ENCODE measurements at regions not wholly inside any gene's neighbourhood (a gene's known extent, or its start where the extent isn't known, plus 50 kb on each side); places are given as distances from the start of the nearest gene placed in this dataset.

DNA sequence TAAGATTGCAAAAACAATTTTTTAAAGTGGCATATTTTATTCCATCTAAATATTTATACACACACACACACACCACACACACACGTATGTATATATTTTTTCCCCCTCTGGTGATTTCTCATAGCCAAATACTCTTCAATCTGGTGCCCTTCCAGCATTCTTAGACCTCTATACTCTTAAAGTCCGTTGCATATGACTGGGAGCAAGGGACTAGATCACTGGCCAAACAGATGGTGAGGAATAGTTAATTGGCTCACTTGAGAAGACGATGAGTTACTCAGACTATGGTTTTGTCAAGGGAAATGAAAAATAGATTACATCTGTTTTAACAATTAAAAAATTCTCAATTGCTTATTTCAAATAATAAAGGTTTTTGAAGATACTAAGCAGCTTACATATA is 512.5 kb upstream of the LRRTM4 start:
- DNase-seq, result no peak

DNA sequence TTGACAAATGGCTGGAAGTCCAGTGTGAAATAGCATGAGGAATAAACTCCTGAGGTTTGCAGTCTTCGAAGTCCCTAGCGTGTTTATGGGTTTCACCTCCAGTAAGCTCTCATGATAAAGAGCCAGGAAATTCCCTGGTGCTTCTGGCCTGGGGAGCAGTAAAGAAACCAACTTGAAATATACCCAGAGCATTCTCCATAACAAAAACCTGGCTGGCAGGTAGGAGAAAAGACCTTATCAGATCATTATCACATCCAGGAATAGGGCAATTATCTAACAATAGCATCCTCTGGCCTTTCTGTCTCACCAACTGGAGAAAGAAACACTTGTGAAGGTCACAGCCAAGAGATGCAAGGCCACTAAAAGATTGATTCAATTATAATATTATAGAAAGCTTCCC is 513.6 kb upstream of the LRRTM4 start:
- DNase-seq, result no peak

GRCh38 chr2:78051480-78051879 is 529.3 kb upstream of the LRRTM4 start:
- no peak for DNase-seq

DNA sequence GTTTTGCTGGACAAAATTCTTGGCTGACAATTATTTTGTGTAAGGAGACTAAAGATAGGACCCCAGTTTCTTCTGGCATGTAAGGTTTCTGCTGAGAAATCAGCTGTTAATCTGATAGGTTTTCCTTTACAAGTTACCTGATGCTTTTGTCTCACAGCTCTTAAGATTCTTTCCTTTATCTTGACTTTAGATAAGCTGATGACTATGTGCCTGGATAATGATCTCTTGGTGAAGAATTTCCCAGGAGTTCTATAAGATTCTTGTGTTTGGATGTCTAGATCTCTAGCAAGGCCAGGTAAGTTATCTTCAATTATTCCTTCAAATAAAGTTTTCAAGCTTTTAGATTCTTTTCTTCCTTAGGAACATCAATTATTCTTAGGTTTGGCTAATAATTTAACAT is 534.8 kb upstream of the LRRTM4 start:
- DNase-seq, result no peak

DNA sequence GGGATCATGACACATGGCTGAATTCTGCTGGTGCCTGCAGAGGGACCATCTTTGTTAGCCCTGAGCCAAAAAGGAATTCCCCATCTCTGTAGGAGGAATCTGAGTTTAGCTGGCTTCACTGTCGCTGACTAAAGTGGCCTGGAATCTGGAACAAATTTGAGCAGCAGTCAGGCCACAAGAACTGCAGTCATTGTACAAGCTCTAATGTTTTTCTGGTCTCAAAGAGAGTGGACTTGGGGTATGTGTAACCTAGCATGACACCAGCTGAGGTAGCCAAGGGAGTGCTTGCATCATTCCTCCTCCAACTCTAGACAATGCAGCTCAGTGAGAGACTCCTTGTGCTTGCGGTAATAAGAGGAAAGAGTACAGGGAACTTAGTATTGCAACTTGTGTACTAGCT is 539.1 kb upstream of the LRRTM4 start:
- DNase-seq, result no peak

GRCh38 chr2:78061732-78062131 is 539.6 kb upstream of the LRRTM4 start:
- DNase-seq, result no peak

- no peak for DNase-seq
Observed at GRCh38 chr2:78063246-78064020, 541.3 kb upstream of the LRRTM4 start.

- DNase-seq, result no peak
Observed at GRCh38 chr2:78065366-78065765, 543.2 kb upstream of the LRRTM4 start.

- no peak for DNase-seq
Observed at GRCh38 chr2:78068808-78069207, 546.6 kb upstream of the LRRTM4 start.

DNA sequence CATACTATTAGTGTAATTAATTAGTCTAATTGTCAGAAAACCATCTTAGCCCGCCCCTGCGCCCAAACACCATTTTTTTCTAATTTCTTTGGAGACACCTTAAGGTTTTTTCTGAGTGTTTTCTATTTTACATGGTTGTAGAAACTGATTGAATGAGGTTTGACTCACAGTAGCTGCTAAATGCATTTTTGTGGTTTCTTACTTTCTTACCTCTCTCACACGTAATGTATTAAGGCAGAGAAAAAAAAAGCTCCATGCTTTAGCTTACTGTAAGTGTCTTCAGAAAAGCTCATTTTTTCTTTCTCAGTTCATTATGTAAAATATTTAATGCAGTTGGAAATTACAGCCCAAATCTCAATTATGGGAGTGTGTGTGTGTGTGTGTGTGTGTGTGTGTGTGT is 548.5 kb upstream of the LRRTM4 start:
- no peak for DNase-seq

DNA sequence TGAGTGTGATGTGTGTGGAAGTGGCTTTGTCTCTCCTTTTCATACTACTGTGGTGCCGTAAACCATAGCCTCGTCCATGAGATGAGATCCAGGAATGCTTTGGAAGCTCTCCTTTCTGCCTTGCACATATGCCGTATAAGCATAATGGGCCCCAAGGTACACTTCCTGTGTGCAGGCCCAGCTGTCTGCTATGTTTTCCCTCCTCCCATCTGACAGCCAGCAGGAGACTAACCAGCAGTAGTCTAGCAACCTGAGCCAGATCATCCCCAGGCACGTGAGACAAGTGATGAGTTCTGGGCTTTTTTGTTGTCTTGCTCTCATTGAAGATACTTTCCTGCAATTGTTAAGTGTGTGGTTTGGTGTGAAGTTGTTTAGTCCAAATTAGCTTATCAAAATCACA is 555.5 kb upstream of the LRRTM4 start:
- no peak for DNase-seq

GRCh38 chr2:78082555-78082954 is 560.4 kb upstream of the LRRTM4 start:
- no peak for DNase-seq

DNA sequence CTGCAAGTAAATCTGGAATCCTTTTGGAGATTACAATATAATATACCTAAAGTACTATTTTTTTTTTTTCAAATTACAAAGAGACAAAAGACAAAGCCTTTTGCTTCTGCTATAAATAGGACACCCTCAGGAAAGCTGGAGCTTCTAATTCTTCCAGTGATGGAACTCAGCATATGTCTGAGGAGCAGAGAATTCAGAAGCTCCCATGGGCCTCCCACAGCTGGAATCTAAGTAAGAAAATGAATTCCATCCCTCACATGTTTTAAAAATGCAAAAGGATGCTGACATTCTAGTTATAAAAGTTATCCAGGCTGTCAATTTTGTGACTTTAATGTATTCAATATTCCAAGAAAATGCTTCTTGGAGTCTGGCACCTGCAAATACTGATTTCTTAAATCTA is 571.3 kb upstream of the LRRTM4 start:
- DNase-seq, result no peak

GRCh38 chr2:78109272-78109671 is 587.1 kb upstream of the LRRTM4 start:
- no peak for DNase-seq

GRCh38 chr2:78115291-78115690 is 593.1 kb upstream of the LRRTM4 start:
- DNase-seq, result no peak

- DNase-seq, result no peak
Observed at GRCh38 chr2:78118037-78118436, 595.9 kb upstream of the LRRTM4 start.

- DNase-seq, result no peak
Observed at GRCh38 chr2:78120275-78120674, 598.1 kb upstream of the LRRTM4 start.

DNA sequence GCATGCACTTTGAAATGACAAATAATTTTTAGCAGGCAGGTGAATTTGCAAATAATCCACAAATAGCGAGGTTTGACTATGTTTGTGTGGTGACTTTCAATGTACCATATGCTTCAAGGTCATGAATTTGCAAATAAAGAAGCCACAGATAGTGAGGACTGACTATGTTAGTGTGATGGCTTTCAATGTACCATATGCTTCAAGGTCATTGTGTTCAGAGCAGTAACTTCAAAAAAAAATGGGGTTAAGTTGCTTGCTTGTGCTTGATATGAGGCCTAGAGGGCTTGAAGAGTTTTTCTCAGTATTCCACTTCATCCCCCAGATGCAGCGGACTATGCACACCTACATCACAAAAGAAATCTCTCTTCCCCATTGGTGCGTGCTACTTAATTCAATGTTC is 602.9 kb upstream of the LRRTM4 start:
- DNase-seq, result no peak

GRCh38 chr2:78127424-78127823 is 605.2 kb upstream of the LRRTM4 start:
- DNase-seq, result no peak

GRCh38 chr2:78132391-78133370 is 610.5 kb upstream of the LRRTM4 start:
- DNase-seq, result no peak

DNA sequence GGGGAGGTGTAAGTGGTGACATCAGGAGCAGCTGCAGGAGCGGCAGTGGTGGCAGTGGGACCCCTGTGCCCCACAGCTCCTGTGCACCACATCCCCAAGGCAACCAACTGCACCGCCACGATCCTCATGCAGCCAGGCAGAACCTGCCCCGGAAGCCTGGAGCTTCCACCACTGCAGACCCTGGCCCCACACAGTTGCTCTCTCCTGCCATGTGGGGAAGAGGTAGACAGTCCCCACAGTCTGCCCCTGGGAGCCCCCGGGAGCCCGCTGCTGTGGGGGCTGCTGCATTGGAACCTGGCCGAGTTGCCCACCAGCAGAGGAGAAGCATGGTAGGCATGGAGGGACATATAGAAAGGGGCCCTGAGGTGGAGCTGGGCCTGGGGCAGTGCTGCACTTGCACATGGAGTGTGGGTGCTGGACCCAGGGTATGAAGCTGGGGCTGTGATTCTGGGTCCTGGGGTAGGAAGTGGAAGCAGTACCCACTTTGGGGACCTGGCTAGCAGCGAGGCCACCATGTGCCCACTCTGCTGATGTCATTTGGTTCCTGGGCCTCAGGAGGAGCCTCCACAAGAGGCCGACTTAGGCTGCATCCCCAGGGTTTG is 623.3 kb upstream of the LRRTM4 start:
- DNase-seq, result no peak

DNA sequence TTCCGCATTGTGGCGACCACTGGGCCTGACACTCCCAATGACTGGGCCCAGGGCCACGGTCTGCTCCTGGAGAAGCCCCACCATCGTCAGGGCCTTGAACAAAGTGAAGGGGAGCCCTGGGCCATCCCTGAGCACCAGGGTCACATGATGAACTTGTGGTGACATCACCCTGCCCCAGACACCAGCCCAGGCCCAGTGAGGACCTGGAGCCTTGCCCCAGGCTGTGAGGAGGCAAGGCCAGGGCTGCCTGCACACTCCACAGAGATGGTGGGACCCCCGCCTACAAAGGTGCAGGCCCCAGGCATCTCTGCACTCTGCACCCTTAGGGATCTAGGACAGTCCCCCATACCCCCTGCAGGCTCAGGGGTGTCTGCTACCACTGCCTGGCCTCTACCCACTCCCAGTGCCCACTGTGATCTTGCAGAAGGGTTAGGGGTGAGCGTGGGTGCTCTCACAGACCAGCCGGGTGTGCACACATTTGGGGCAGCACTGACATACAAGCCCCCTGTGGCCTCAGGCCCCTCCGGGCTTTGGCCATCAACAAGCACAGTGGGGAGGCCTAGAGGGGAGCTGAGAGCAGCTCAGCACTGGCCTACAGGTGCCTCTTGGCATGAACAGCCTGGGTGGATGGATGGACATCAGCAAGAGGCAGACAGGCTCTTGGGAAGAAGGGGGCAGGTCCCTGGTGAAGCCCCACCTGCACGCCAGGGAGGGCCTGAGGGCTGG is 624.0 kb upstream of the LRRTM4 start:
- no peak for DNase-seq

- no peak for DNase-seq
Observed at GRCh38 chr2:78147466-78147865, 625.3 kb upstream of the LRRTM4 start.

Data from fibroblast of skin of right quadriceps (primary cell).